ENCODE measurements at regions not wholly inside any gene's neighbourhood (a gene's known extent, or its start where the extent isn't known, plus 50 kb on each side); places are given as distances from the start of the nearest gene placed in this dataset.

DNA sequence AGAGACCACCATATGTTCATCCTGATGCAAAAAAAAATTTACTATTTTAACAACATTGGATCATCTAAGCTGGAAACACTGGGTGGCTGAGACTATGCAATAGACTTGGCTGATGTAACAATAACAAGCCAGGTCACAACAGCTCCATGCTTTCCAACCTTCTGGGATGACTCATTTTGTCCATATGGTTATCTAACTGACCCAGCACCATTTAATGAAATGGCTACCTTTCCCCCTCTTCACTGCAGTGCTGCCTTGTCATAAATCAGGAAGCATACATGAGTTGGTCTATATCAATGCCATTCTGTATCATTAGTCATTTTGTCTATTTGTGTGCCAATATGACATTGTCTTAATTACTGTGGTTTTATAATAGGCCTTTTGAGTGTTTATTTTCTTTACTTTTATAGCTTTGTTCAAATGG lies 217.6 kb upstream of the KCNJ16 start (continued):
- no peak for TF ChIP-seq ZNF165 (CRISPR knock-in tag; IDR thresholded peaks at IDR 0.05; ENCODE audit: borderline replicate concordance)
- TF ChIP-seq MEIS2 (IDR thresholded peaks at IDR 0.05; ENCODE audit: partially characterized antibody) = peak; percentile 93
- TF ChIP-seq, protein P1, sequence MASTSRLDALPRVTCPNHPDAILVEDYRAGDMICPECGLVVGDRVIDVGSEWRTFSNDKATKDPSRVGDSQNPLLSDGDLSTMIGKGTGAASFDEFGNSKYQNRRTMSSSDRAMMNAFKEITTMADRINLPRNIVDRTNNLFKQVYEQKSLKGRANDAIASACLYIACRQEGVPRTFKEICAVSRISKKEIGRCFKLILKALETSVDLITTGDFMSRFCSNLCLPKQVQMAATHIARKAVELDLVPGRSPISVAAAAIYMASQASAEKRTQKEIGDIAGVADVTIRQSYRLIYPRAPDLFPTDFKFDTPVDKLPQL (IDR thresholded peaks at IDR 0.05; ENCODE audit: extremely low read depth, insufficient read length) = no peak
- TF ChIP-seq ZEB2 (IDR thresholded peaks at IDR 0.05) = no peak
- TF ChIP-seq KDM5B (IDR thresholded peaks at IDR 0.05; ENCODE audit: insufficient replicate concordance, low read depth, low read length) = no peak
- TF ChIP-seq FOS (IDR thresholded peaks at IDR 0.05; ENCODE audit: extremely low read depth, insufficient read length) = peak; percentile 52
- TF ChIP-seq RBM22 (IDR thresholded peaks at IDR 0.05; ENCODE audit: low read depth, low read length, poor library complexity, severe bottlenecking) = no peak
- no peak for TF ChIP-seq ZNF184 (CRISPR knock-in tag; IDR thresholded peaks at IDR 0.05)
- no peak for TF ChIP-seq MED1 (CRISPR knock-in tag; IDR thresholded peaks at IDR 0.05; ENCODE audit: borderline replicate concordance)
- peak; percentile 60 for TF ChIP-seq HDAC3 (IDR thresholded peaks at IDR 0.05; ENCODE audit: borderline replicate concordance, partially characterized antibody)
- peak; percentile 87 for TF ChIP-seq EP300 (IDR thresholded peaks at IDR 0.05; ENCODE audit: low read length)
- TF ChIP-seq ZNF311 (CRISPR knock-in tag; IDR thresholded peaks at IDR 0.05) = no peak
- TF ChIP-seq ELF1 (tag; IDR thresholded peaks at IDR 0.05) = peak; percentile 22; the same call in 1 of the 2 replicates
- TF ChIP-seq FOXA1 (IDR thresholded peaks at IDR 0.05; ENCODE audit: borderline replicate concordance) = no peak
- no peak for TF ChIP-seq ETV5 (CRISPR knock-in tag; IDR thresholded peaks at IDR 0.05; ENCODE audit: low read depth)
- no peak for TF ChIP-seq SNIP1 (IDR thresholded peaks at IDR 0.05; ENCODE audit: low read depth)
- no peak; the same call in 1 of the 2 replicates for TF ChIP-seq CTBP1 (IDR thresholded peaks at IDR 0.05; ENCODE audit: borderline replicate concordance)
- no peak for TF ChIP-seq PTRF (tag; IDR thresholded peaks at IDR 0.05)
- peak; percentile 37; the same call in 1 of the 2 replicates for TF ChIP-seq SMAD4 (CRISPR knock-in tag; conservative IDR thresholded peaks at IDR 0.05)
- no peak for TF ChIP-seq SRSF7 (optimal IDR thresholded peaks at IDR 0.05; ENCODE audit: low read depth, low read length)
- TF ChIP-seq NKRF (IDR thresholded peaks at IDR 0.05; ENCODE audit: borderline replicate concordance) = no peak
- no peak for TF ChIP-seq ZSCAN29 (IDR thresholded peaks at IDR 0.05)
- TF ChIP-seq CC2D1A (IDR thresholded peaks at IDR 0.05) = peak; percentile 61; the same call in 1 of the 2 replicates
- TF ChIP-seq, protein P2, sequence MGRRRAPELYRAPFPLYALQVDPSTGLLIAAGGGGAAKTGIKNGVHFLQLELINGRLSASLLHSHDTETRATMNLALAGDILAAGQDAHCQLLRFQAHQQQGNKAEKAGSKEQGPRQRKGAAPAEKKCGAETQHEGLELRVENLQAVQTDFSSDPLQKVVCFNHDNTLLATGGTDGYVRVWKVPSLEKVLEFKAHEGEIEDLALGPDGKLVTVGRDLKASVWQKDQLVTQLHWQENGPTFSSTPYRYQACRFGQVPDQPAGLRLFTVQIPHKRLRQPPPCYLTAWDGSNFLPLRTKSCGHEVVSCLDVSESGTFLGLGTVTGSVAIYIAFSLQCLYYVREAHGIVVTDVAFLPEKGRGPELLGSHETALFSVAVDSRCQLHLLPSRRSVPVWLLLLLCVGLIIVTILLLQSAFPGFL (CRISPR knock-in tag; IDR thresholded peaks at IDR 0.05) = no peak
- TF ChIP-seq RNF219 (CRISPR knock-in tag; IDR thresholded peaks at IDR 0.05) = no peak
- TF ChIP-seq PPARD (CRISPR knock-in tag; IDR thresholded peaks at IDR 0.05) = no peak
- no peak for TF ChIP-seq MTF1 (CRISPR knock-in tag; IDR thresholded peaks at IDR 0.05; ENCODE audit: borderline replicate concordance)

Data from K562 (cell line).